ENCODE measurements at regions not wholly inside any gene's neighbourhood (a gene's known extent, or its start where the extent isn't known, plus 50 kb on each side); places are given as distances from the start of the nearest gene placed in this dataset.

- TF ChIP-seq CTCF (IDR thresholded peaks at IDR 0.05; ENCODE audit: extremely low read depth, missing control alignments) = no peak
- DNase-seq (ENCODE audit: low spot score) = no peak
Measured at GRCh38 chr18:73688161-73688560, 459.5 kb downstream of the FBXO15 start.

DNA sequence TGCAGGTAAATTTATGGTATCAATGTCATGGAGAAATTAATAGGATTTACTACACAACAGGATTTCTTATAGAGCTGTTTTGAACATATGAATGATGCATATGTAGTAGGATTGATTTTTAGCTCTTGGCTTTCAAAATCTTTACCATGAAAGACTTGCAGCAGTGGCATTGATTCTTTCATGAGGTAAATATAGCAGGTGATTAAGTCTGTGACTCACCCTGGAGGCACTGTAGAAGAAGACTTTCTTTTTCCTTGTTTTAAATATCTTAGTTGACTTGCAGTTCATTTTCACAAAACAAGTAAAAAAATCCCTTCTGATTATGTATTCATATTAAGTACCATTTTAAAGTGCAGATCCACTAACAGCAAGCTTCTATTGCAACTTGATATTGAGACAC is 463.0 kb downstream of the FBXO15 start:
- no peak for DNase-seq (ENCODE audit: low spot score)
- TF ChIP-seq CTCF (IDR thresholded peaks at IDR 0.05; ENCODE audit: extremely low read depth, missing control alignments) = no peak

DNA sequence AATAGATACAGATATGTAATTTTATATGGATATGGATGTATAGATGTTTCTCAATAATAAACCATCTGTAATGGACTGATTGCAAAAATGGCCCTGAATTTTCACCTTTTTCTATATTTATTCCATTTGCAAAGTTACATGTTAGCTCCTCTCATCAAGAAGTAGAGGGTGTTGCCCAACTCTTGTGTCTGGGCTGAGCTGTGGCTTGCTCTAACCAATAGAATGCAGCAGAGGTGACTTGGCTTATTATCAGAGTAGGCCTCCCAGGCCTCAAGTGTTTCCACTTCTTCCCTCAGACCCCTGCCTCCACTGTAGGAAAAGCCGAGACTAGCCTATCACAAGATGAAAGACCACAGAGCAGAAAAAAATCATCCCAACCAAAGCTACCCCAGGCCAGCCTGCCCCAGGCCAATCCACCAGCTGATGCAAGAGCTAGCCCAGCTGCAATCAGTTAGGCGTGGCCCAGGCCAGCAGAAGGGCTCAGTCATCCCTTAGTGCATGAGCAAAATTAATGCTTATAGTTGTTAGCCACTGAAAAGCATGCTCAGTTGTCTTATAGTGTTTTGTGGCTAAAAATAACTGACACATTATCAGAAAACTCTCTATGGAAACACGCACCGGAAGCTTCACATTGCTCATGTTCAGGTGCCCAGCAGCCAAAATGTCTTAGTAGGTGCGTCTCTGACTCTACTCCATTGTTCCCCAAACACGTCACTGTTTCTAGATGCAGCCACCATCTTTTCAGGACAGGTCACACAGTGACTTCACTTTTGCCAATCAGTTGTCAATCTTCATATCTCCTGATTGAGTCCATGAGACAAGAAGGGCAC is 464.0 kb downstream of the FBXO15 start:
- TF ChIP-seq CTCF (IDR thresholded peaks at IDR 0.05; ENCODE audit: extremely low read depth, missing control alignments) = no peak
- DNase-seq (ENCODE audit: low spot score) = no peak

DNA sequence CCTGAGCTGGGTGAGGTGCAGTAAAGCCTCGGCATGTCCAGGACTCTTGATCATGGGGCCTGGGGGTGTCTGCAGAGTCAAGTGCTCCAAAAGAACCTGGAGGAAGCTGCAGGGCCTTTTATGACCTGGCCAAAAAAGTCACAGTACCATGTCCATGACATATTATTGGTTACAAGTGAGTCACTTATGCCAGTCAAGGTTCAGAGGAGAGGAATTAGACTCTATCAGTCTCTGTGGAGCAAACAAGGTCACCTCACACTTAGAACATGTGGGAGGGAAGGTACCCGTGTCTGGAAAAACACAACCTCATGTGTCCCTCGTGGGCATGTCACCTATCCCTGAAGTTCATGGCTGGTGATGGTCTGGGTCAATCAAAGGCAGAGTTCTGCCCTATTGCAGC is 465.7 kb downstream of the FBXO15 start:
- DNase-seq (ENCODE audit: low spot score) = no peak
- no peak for TF ChIP-seq CTCF (IDR thresholded peaks at IDR 0.05; ENCODE audit: extremely low read depth, missing control alignments)

- no peak for TF ChIP-seq CTCF (IDR thresholded peaks at IDR 0.05; ENCODE audit: extremely low read depth, missing control alignments)
- no peak for DNase-seq (ENCODE audit: low spot score)
Measured at GRCh38 chr18:73681398-73681797, 466.2 kb downstream of the FBXO15 start.

DNA sequence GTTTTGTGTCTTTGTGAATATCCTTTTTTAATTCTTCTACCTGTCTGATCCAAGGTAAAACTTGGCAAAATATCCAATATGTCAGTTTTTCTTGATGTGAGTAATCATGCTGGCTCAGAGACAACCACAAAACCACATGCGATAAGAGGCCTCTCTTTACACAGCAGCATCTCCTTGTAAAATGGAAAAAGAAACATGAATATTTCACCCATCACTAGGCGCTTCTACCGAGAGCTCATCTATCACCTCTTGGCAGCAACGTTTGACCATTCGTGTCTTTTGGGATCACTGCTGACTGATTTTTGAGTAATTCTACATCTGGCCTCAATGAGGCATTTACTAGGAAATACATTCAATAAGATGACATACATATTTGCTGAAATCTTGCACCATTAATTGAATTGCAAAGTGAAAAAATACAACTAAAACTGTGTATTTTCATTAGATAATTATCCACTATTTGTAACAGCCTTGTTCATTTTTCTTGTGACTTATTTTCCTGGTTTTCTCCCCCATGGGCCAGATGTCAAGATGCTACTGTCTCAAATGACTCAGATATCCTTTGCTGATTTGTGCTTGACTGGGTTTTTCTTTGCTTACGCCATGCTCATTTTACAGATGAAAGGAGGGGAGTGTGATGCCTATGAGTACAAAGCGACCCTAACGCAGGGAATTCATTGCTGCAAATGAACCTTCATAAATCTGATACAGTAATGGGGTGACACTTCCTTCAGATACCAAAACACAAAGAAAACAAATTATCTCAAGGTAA is 467.5 kb downstream of the FBXO15 start:
- TF ChIP-seq CTCF (IDR thresholded peaks at IDR 0.05; ENCODE audit: extremely low read depth, missing control alignments) = no peak
- DNase-seq (ENCODE audit: low spot score) = no peak

GRCh38 chr18:73677450-73677849 is 470.2 kb downstream of the FBXO15 start:
- DNase-seq (ENCODE audit: low spot score) = no peak
- TF ChIP-seq CTCF (IDR thresholded peaks at IDR 0.05; ENCODE audit: extremely low read depth, missing control alignments) = no peak
